SK-N-SH (cell line): ENCODE measurements at regions not wholly inside any gene's neighbourhood (a gene's known extent, or its start where the extent isn't known, plus 50 kb on each side); places are given as distances from the start of the nearest gene placed in this dataset.

Experiments used
- CTCF ChIA-PET: fragments of 300-600, 350-600 bp; formaldehyde crosslinking; extraction: SDS; loops from one replicate; lab custom pipeline; 2021; lab: Yijun Ruan, JAX
- POLR2A ChIA-PET: fragments of 350-600 bp; sonication (Branson Sonifier 250); formaldehyde crosslinking; extraction: SDS; loops from one replicate; lab custom pipeline; 2020; ENCODE audit warnings: antibody characterized with exemption, inconsistent platforms; lab: Yijun Ruan, JAX
- DNase-seq: peaks from one replicate; pipeline ENCODE4 v3.0.0; 2012
- H2AFZ ChIP-seq: fragments of 200-600 bp; sonication (generic); 2 replicates; pipeline ENCODE4 v1.8.1; 2016; ENCODE audit warnings: antibody characterized with exemption, mild to moderate bottlenecking, low read depth
- H3F3A ChIP-seq: fragments of 200-600 bp; sonication (generic); replicated peaks from 2 replicates; pipeline ENCODE3; 2016; ENCODE audit warnings: antibody characterized with exemption, mild to moderate bottlenecking; ENCODE audit not compliant: insufficient read depth
- H3K27ac ChIP-seq, 2 experiments: fragments of 200-500 bp in 1 of 2; fragments of 200-600 bp in 1 of 2; sonication (Bioruptor generic) in 1 of 2; sonication (generic), shearing (Covaris generic) in 1 of 2; 2 replicates each; pipeline versions ENCODE4 v1.5.1 to v1.6.1; 2014 to 2016; ENCODE audit warnings: low read depth in 2 of 2, inconsistent platforms in 1 of 2, low read length in 1 of 2, mild to moderate bottlenecking in 1 of 2, mixed read lengths in 1 of 2
- H3K27me3 ChIP-seq: fragments of 200-600 bp; sonication (generic), shearing (Covaris generic); 2 replicates; pipeline ENCODE4 v1.6.1; 2016; ENCODE audit warnings: mixed run types; ENCODE audit not compliant: insufficient read depth
- H3K36me3 ChIP-seq, 2 experiments: fragments of 200-500 bp in 1 of 2; fragments of 200-600 bp in 1 of 2; sonication (Bioruptor generic) in 1 of 2; sonication (generic) in 1 of 2; replicated peaks in 1 of 2; 2 replicates each; pipeline versions ENCODE3 to v1.5.1; 2014 to 2016; ENCODE audit warnings: low read length in 1 of 2, mild to moderate bottlenecking in 1 of 2; ENCODE audit not compliant: insufficient read depth in 2 of 2, control insufficient read depth in 1 of 2
- H3K4me1 ChIP-seq, 2 experiments: fragments of 200-500 bp in 1 of 2; fragments of 200-600 bp in 1 of 2; sonication (Bioruptor generic) in 1 of 2; sonication (generic), shearing (Covaris generic) in 1 of 2; 2 replicates each; pipeline versions ENCODE4 v1.5.1 to v1.6.1; 2014 to 2016; ENCODE audit warnings: low read depth in 1 of 2, low read length in 1 of 2, mixed run types in 1 of 2; ENCODE audit not compliant: insufficient read depth in 2 of 2, control insufficient read depth in 1 of 2
- H3K4me2 ChIP-seq: fragments of 200-600 bp; sonication (generic), shearing (Covaris generic); 2 replicates; pipeline ENCODE4 v1.6.1; 2017; ENCODE audit warnings: mixed run types
- H3K4me3 ChIP-seq, 2 experiments: fragments of 200-500 bp in 1 of 2; fragments of 200-600 bp in 1 of 2; sonication (Bioruptor generic) in 1 of 2; sonication (generic), shearing (Covaris generic) in 1 of 2; 2 replicates each; pipeline versions ENCODE4 v1.5.1 to v1.8.1; 2014 to 2016; ENCODE audit warnings: low read depth in 2 of 2, inconsistent platforms in 1 of 2, low read length in 1 of 2, mild to moderate bottlenecking in 1 of 2, mixed read lengths in 1 of 2, moderate library complexity in 1 of 2
- H3K79me2 ChIP-seq: fragments of 200-600 bp; sonication (generic); 2 replicates; pipeline ENCODE4 v1.8.1; 2017; ENCODE audit warnings: mild to moderate bottlenecking; ENCODE audit not compliant: insufficient read depth
- H3K9ac ChIP-seq: fragments of 200-600 bp; sonication (generic); 2 replicates; pipeline ENCODE4 v1.6.1; 2017; ENCODE audit warnings: mixed run types
- H3K9me2 ChIP-seq: fragments of 200-600 bp; sonication (generic); 2 replicates; pipeline ENCODE4 v1.6.1; 2017; ENCODE audit warnings: mixed run types
- H3K9me3 ChIP-seq: fragments of 200-600 bp; sonication (generic); 2 replicates; pipeline ENCODE4 v1.6.1; 2017; ENCODE audit warnings: mixed run types, mild to moderate bottlenecking, moderate library complexity
- H4K20me1 ChIP-seq: fragments of 200-600 bp; sonication (generic); 2 replicates; pipeline ENCODE4 v1.6.1; 2017; ENCODE audit warnings: mild to moderate bottlenecking, mixed run types; ENCODE audit not compliant: insufficient read depth
- ELF1 ChIP-seq: IDR thresholded peaks from 2 replicates; pipeline ENCODE4 v1.4.0; 2012
- EP300 ChIP-seq, 2 experiments: IDR thresholded peaks; 2 replicates each; pipeline versions ENCODE4 v1.4.0 to v1.6.1; 2012; ENCODE audit warnings: borderline replicate concordance in 1 of 2, low read depth in 1 of 2, low read length in 1 of 2
- FOXJ3 ChIP-seq: sonication (generic); formaldehyde crosslinking; IDR thresholded peaks from 2 replicates; pipeline ENCODE4 v1.5.1; 2020; ENCODE audit warnings: mild to moderate bottlenecking, missing genetic modification reagents
- FOXM1 ChIP-seq: IDR thresholded peaks from 2 replicates; pipeline ENCODE4 v1.4.0; 2012; ENCODE audit warnings: low read depth, mild to moderate bottlenecking
- MEF2A ChIP-seq: IDR thresholded peaks from 2 replicates; pipeline ENCODE4 v1.4.0; 2012; ENCODE audit warnings: low read depth, borderline replicate concordance
- NFIC ChIP-seq: IDR thresholded peaks from 2 replicates; pipeline ENCODE4 v1.4.0; 2012; ENCODE audit warnings: borderline replicate concordance
- NRF1 ChIP-seq: IDR thresholded peaks from 2 replicates; pipeline ENCODE4 v1.6.1; 2012; ENCODE audit warnings: low read depth, mild to moderate bottlenecking, low read length
- POLR2AphosphoS5 ChIP-seq: IDR thresholded peaks from 2 replicates; pipeline ENCODE4 v1.6.1; 2012; ENCODE audit warnings: low read depth, low read length
- RCOR1 ChIP-seq: fragments of 150-350 bp; IDR thresholded peaks from 2 replicates; pipeline ENCODE4 v1.6.1; 2017; ENCODE audit warnings: antibody characterized with exemption, low read length
- RFX5 ChIP-seq: IDR thresholded peaks from 2 replicates; pipeline ENCODE4 v1.6.1; 2012; ENCODE audit warnings: mild to moderate bottlenecking, improper control_type of control experiment, low read length
- RXRA ChIP-seq: IDR thresholded peaks from 2 replicates; pipeline ENCODE4 v1.4.0; 2012; ENCODE audit warnings: low read depth, mild to moderate bottlenecking, borderline replicate concordance
- TEAD4 ChIP-seq: IDR thresholded peaks from 2 replicates; pipeline ENCODE4 v1.4.0; 2012; ENCODE audit warnings: mild to moderate bottlenecking, borderline replicate concordance; ENCODE audit not compliant: insufficient read depth
- USF2 ChIP-seq: fragments of 150-350 bp; IDR thresholded peaks from 2 replicates; pipeline ENCODE4 v1.6.1; 2017; ENCODE audit warnings: antibody characterized with exemption, low read length, low read depth, borderline replicate concordance
- YY1 ChIP-seq: IDR thresholded peaks from 2 replicates; pipeline ENCODE4 v1.4.0; 2012; ENCODE audit warnings: low read depth, mild to moderate bottlenecking
- WGBS: methylation state at CpG from one replicate; pipeline ENCODE4 v1.1.6; 2017; ENCODE audit warnings: low lambda C conversion rate; 5-methylcytosine and 5-hydroxymethylcytosine counted together
- TF ChIP-seq, protein P1 (sequence below): IDR thresholded peaks from 2 replicates; pipeline ENCODE4; 2012
- TF ChIP-seq, protein P2 (sequence below): IDR thresholded peaks from 2 replicates; pipeline ENCODE4 v1.6.1; 2012; ENCODE audit warnings: mild to moderate bottlenecking, low read depth, low read length, moderate library complexity
- TF ChIP-seq, protein P3 (sequence below): IDR thresholded peaks from 2 replicates; pipeline ENCODE4 v1.4.0; 2012; ENCODE audit warnings: low read depth, borderline replicate concordance

- no peaks in the 10 kb centered on the region for H4K20me1 ChIP-seq
- H3F3A ChIP-seq, result no peaks in the 10 kb centered on the region
- no peaks in the 10 kb centered on the region for H3K4me1 ChIP-seq
- no peak overlapping the region for H3K27ac ChIP-seq
- POLR2A ChIA-PET, result no interaction called here
- no peak overlapping the region for H3K4me3 ChIP-seq
- H3K27me3 ChIP-seq, result no peaks in the 10 kb centered on the region
- CTCF ChIA-PET, result no interaction called here
- DNase-seq, result no peak
- no peak for TF ChIP-seq RCOR1
- TF ChIP-seq USF2, result no peak
- H3K9me3 ChIP-seq, result no peaks in the 10 kb centered on the region; the same call in none of the 2 replicates
- H2AFZ ChIP-seq, result no peak overlapping the region
- H3K4me2 ChIP-seq, result no peak overlapping the region
- H3K9me2 ChIP-seq, result no peaks in the 10 kb centered on the region; the same call in 1 of the 2 replicates
- H3K79me2 ChIP-seq, result no peaks in the 10 kb centered on the region
- 9% methylated on average over 3 of the region's 3 CpGs for WGBS
- H3K36me3 ChIP-seq, result no peaks in the 10 kb centered on the region
- H3K9ac ChIP-seq, result no peak overlapping the region
These were observed 57.0 kb upstream of the LRRTM4 start for GRCh38 chr2:77579076-77579769.

DNA sequence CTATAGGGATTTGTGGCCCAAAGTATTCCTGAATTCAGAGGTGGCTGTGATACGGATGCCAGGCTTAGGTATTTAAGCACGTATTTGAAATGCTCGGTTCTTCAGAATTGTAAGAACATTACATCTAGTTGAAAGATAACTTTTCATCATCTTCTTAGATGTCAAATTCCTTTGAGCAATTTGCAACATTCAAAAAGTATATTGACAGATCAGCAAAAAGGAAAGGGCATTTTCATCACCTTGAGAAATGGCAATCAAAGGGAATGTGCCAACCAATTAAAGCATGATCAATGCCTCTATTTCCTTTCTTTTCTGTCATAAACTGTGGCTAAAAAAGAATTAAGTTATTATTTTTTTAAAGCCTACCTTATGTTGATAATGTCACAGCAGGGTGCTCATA, 66.3 kb upstream of the LRRTM4 start:
- no peaks in the 10 kb centered on the region; the same call in 1 of the 2 replicates for H3K9me2 ChIP-seq
- peaks cover 3% of the 10 kb centered on the region; the same call in 1 of the 2 replicates for H3K9me3 ChIP-seq
- no peak overlapping the region for H3K9ac ChIP-seq
- no peak for TF ChIP-seq YY1
- TF ChIP-seq RXRA, result no peak
- TF ChIP-seq, protein P1, sequence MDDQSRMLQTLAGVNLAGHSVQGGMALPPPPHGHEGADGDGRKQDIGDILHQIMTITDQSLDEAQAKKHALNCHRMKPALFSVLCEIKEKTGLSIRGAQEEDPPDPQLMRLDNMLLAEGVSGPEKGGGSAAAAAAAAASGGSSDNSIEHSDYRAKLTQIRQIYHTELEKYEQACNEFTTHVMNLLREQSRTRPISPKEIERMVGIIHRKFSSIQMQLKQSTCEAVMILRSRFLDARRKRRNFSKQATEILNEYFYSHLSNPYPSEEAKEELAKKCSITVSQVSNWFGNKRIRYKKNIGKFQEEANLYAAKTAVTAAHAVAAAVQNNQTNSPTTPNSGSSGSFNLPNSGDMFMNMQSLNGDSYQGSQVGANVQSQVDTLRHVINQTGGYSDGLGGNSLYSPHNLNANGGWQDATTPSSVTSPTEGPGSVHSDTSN, result no peak
- no peak for TF ChIP-seq FOXJ3 (CRISPR knock-in tag)
- TF ChIP-seq TEAD4, result no peak
- no peak for TF ChIP-seq EP300 (IDR thresholded peaks at IDR 0.05; ENCODE audit: borderline replicate concordance in 1 of 2, low read depth in 1 of 2, low read length in 1 of 2)
- no peak for TF ChIP-seq ELF1
- no peak for TF ChIP-seq MEF2A
- TF ChIP-seq FOXM1, result no peak
- TF ChIP-seq NFIC, result no peak
- no peak for TF ChIP-seq RFX5
- TF ChIP-seq, protein P2, sequence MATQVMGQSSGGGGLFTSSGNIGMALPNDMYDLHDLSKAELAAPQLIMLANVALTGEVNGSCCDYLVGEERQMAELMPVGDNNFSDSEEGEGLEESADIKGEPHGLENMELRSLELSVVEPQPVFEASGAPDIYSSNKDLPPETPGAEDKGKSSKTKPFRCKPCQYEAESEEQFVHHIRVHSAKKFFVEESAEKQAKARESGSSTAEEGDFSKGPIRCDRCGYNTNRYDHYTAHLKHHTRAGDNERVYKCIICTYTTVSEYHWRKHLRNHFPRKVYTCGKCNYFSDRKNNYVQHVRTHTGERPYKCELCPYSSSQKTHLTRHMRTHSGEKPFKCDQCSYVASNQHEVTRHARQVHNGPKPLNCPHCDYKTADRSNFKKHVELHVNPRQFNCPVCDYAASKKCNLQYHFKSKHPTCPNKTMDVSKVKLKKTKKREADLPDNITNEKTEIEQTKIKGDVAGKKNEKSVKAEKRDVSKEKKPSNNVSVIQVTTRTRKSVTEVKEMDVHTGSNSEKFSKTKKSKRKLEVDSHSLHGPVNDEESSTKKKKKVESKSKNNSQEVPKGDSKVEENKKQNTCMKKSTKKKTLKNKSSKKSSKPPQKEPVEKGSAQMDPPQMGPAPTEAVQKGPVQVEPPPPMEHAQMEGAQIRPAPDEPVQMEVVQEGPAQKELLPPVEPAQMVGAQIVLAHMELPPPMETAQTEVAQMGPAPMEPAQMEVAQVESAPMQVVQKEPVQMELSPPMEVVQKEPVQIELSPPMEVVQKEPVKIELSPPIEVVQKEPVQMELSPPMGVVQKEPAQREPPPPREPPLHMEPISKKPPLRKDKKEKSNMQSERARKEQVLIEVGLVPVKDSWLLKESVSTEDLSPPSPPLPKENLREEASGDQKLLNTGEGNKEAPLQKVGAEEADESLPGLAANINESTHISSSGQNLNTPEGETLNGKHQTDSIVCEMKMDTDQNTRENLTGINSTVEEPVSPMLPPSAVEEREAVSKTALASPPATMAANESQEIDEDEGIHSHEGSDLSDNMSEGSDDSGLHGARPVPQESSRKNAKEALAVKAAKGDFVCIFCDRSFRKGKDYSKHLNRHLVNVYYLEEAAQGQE, result no peak
- TF ChIP-seq POLR2AphosphoS5, result no peak
- no peak for TF ChIP-seq NRF1
- TF ChIP-seq, protein P3, sequence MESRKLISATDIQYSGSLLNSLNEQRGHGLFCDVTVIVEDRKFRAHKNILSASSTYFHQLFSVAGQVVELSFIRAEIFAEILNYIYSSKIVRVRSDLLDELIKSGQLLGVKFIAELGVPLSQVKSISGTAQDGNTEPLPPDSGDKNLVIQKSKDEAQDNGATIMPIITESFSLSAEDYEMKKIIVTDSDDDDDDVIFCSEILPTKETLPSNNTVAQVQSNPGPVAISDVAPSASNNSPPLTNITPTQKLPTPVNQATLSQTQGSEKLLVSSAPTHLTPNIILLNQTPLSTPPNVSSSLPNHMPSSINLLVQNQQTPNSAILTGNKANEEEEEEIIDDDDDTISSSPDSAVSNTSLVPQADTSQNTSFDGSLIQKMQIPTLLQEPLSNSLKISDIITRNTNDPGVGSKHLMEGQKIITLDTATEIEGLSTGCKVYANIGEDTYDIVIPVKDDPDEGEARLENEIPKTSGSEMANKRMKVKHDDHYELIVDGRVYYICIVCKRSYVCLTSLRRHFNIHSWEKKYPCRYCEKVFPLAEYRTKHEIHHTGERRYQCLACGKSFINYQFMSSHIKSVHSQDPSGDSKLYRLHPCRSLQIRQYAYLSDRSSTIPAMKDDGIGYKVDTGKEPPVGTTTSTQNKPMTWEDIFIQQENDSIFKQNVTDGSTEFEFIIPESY, result no peak
- H3K36me3 ChIP-seq, result no peaks in the 10 kb centered on the region
- no peak overlapping the region for H2AFZ ChIP-seq
- H3K27me3 ChIP-seq, result no peaks in the 10 kb centered on the region
- ChIA-PET POLR2A (no interaction called here), CTCF (no interaction called here)
- no peak overlapping the region for H3K4me3 ChIP-seq
- no peaks in the 10 kb centered on the region for H3F3A ChIP-seq
- H3K79me2 ChIP-seq, result no peaks in the 10 kb centered on the region
- WGBS, result 32% methylated on average over 3 of the region's 3 CpGs
- H3K4me1 ChIP-seq, result no peaks in the 10 kb centered on the region
- no peak for DNase-seq
- no peak overlapping the region for H3K27ac ChIP-seq
- no peaks in the 10 kb centered on the region for H4K20me1 ChIP-seq
- no peak overlapping the region for H3K4me2 ChIP-seq
